ENCODE measurements at regions not wholly inside any gene's neighbourhood (a gene's known extent, or its start where the extent isn't known, plus 50 kb on each side); places are given as distances from the start of the nearest gene placed in this dataset.
"Not testable (repeated sequence)": the region's sequence is repeated elsewhere in the genome, so short reads cannot be mapped to it uniquely, and the experiment has no call there.

GRCh38 chr6:150492941-150493340 lies 106.7 kb upstream of the PLEKHG1 start:
- Histone ChIP-seq H2AFZ (no peak overlapping the region), H3K4me1 (ENCODE audit: insufficient read depth) (no peaks in the 10 kb centered on the region), H3K4me3 (no peak overlapping the region), H3K36me3 (replicated peaks; ENCODE audit: insufficient read depth, low read depth) (no peaks in the 10 kb centered on the region), H4K20me1 (ENCODE audit: insufficient read depth, poor library complexity, severe bottlenecking) (no peaks in the 10 kb centered on the region), H3K4me2 (no peak overlapping the region), H3K27me3 (no peaks in the 10 kb centered on the region), H3K79me2 (no peaks in the 10 kb centered on the region), H3K9me2 (replicated peaks; ENCODE audit: insufficient read depth) (no peaks in the 10 kb centered on the region), H3K9me3 (ENCODE audit: low read depth) (no peaks in the 10 kb centered on the region), H3K27ac (no peak overlapping the region)
- 83% methylated on average over 7 of the region's 7 CpGs for WGBS (ENCODE audit: low lambda C conversion rate, missing lambda C conversion rate)
- DNase-seq (ENCODE audit: low spot score), result no peak
- no peak for TF ChIP-seq CTCF (IDR thresholded peaks at IDR 0.05; ENCODE audit: poor library complexity)
- TF ChIP-seq EZH2 (IDR thresholded peaks at IDR 0.05; ENCODE audit: borderline replicate concordance), result no peak
- no peak for TF ChIP-seq EZH2phosphoT487 (IDR thresholded peaks at IDR 0.05; ENCODE audit: low read depth, severe bottlenecking, unreplicated experiment)

GRCh38 chr6:150493552-150493951 lies 106.1 kb upstream of the PLEKHG1 start:
- not testable (repeated sequence) for DNase-seq (ENCODE audit: low spot score); H3K4me1 ChIP-seq (ENCODE audit: insufficient read depth); H3K79me2 ChIP-seq; H3K9me3 ChIP-seq (ENCODE audit: low read depth); H3K27me3 ChIP-seq; H4K20me1 ChIP-seq (ENCODE audit: insufficient read depth, poor library complexity, severe bottlenecking); H3K4me2 ChIP-seq; H2AFZ ChIP-seq; H3K27ac ChIP-seq; H3K9me2 ChIP-seq (replicated peaks; ENCODE audit: insufficient read depth); H3K4me3 ChIP-seq; H3K36me3 ChIP-seq (replicated peaks; ENCODE audit: insufficient read depth, low read depth)
- WGBS (ENCODE audit: low lambda C conversion rate, missing lambda C conversion rate), result 100% methylated on average over 2 of the region's 2 CpGs

- Histone ChIP-seq H2AFZ (no peak overlapping the region), H3K9me2 (replicated peaks; ENCODE audit: insufficient read depth) (no peaks in the 10 kb centered on the region), H3K4me1 (ENCODE audit: insufficient read depth) (no peaks in the 10 kb centered on the region), H3K27ac (no peak overlapping the region), H3K4me2 (no peak overlapping the region), H3K36me3 (replicated peaks; ENCODE audit: insufficient read depth, low read depth) (no peaks in the 10 kb centered on the region), H3K4me3 (no peak overlapping the region), H3K9me3 (ENCODE audit: low read depth) (no peaks in the 10 kb centered on the region), H3K27me3 (no peaks in the 10 kb centered on the region), H4K20me1 (ENCODE audit: insufficient read depth, poor library complexity, severe bottlenecking) (no peaks in the 10 kb centered on the region), H3K79me2 (no peaks in the 10 kb centered on the region)
- TF ChIP-seq CTCF (IDR thresholded peaks at IDR 0.05; ENCODE audit: poor library complexity), result no peak
- no peak for TF ChIP-seq EZH2phosphoT487 (IDR thresholded peaks at IDR 0.05; ENCODE audit: low read depth, severe bottlenecking, unreplicated experiment)
- TF ChIP-seq EZH2 (IDR thresholded peaks at IDR 0.05; ENCODE audit: borderline replicate concordance), result no peak
- DNase-seq (ENCODE audit: low spot score), result no peak
- WGBS (ENCODE audit: low lambda C conversion rate, missing lambda C conversion rate), result 99% methylated on average over 5 of the region's 5 CpGs
These were observed 105.4 kb upstream of the PLEKHG1 start for GRCh38 chr6:150494241-150494640.

- 85% methylated on average over 1 of the region's 1 CpG for WGBS (ENCODE audit: low lambda C conversion rate, missing lambda C conversion rate)
- Histone ChIP-seq H3K27ac (no peak overlapping the region), H3K9me3 (ENCODE audit: low read depth) (no peaks in the 10 kb centered on the region), H3K4me2 (no peak overlapping the region), H3K9me2 (replicated peaks; ENCODE audit: insufficient read depth) (no peaks in the 10 kb centered on the region), H4K20me1 (ENCODE audit: insufficient read depth, poor library complexity, severe bottlenecking) (no peaks in the 10 kb centered on the region), H3K36me3 (replicated peaks; ENCODE audit: insufficient read depth, low read depth) (no peaks in the 10 kb centered on the region), H2AFZ (no peak overlapping the region), H3K27me3 (no peaks in the 10 kb centered on the region), H3K4me3 (no peak overlapping the region), H3K79me2 (no peaks in the 10 kb centered on the region), H3K4me1 (ENCODE audit: insufficient read depth) (no peaks in the 10 kb centered on the region)
- TF ChIP-seq EZH2phosphoT487 (IDR thresholded peaks at IDR 0.05; ENCODE audit: low read depth, severe bottlenecking, unreplicated experiment) (no peak), EZH2 (IDR thresholded peaks at IDR 0.05; ENCODE audit: borderline replicate concordance) (no peak)
- no peak for DNase-seq (ENCODE audit: low spot score)
These were observed 104.6 kb upstream of the PLEKHG1 start for GRCh38 chr6:150495126-150495525.

Data from hepatocyte (in vitro differentiated cells).